Psoas muscle (tissue), 7 donors: ENCODE measurements at regions not wholly inside any gene's neighbourhood (a gene's known extent, or its start where the extent isn't known, plus 50 kb on each side); places are given as distances from the start of the nearest gene placed in this dataset.

ENCODE experiments used
- ATAC-seq, 4 donors: fragments of 200-7000 bp; cut with Tn5 transposase; one replicate each; pipeline ENCODE4 v1.9.1; 2020; ENCODE audit warnings: moderate library complexity in 3 of 4, mild to moderate bottlenecking in 2 of 4
- DNase-seq, 2 donors: peaks; one replicate each; pipeline ENCODE4 v3.0.0-alpha.2; 2020
- H3K27ac ChIP-seq: fragments of 200-600 bp; one replicate; pipeline ENCODE4 v1.8.0; 2022
- H3K27me3 ChIP-seq, 3 donors: fragments of 200-600 bp in 1 of 3; one replicate each; pipeline versions ENCODE4 v1.6.1 to v1.8.0; 2013 to 2022; ENCODE audit warnings: low read length in 2 of 3, mild to moderate bottlenecking in 2 of 3, moderate library complexity in 1 of 3; ENCODE audit not compliant: insufficient read depth in 3 of 3
- H3K36me3 ChIP-seq, 2 donors: fragments of 200-600 bp in 1 of 2; one replicate each; pipeline versions ENCODE4 v1.6.1 to v1.8.0; 2013 to 2022; ENCODE audit warnings: low read depth in 1 of 2, mild to moderate bottlenecking in 1 of 2, moderate library complexity in 1 of 2; ENCODE audit not compliant: insufficient read depth in 1 of 2
- H3K4me1 ChIP-seq: fragments of 200-600 bp; one replicate; pipeline ENCODE4 v1.8.0; 2022
- H3K4me3 ChIP-seq: fragments of 200-600 bp; one replicate; pipeline ENCODE4 v1.8.0; 2022; ENCODE audit warnings: mild to moderate bottlenecking
- H3K9me3 ChIP-seq: fragments of 200-600 bp; one replicate; pipeline ENCODE4 v1.8.0; 2022
- CTCF ChIP-seq: fragments of 200-600 bp; IDR thresholded peaks from one replicate; pipeline ENCODE4 v1.8.0; 2022; ENCODE audit warnings: antibody characterized with exemption
- WGBS, 3 donors: extraction: QIAGEN DNeasy Blood & Tissue Kit; methylation state at CpG; one replicate each; pipeline versions ENCODE4 v1.1.6 to v1.1.7; 2013; 5-methylcytosine and 5-hydroxymethylcytosine counted together
- intact Hi-C, 2 donors: fragments of 100-400 bp; cut with DNase I; formaldehyde crosslinking; loops; one replicate each; pipeline versions ENCODE4 v1.11.0 to v1.14.2; 2022
- donor health status: healthy with polysubstance abuse.
- donor health status: DM: no; HTN: no; CAD: no; lungs with moderate emphysema.
- donor health status: Bipolar disorder and iron deficiency.
- donor health status: healthy.
- donor health status: DM: yes; HTN: yes; CAD: no.
- donor health status: DM: no; HTN: no; CAD: no.
- donor health status: DM: yes; HTN: yes; CAD: no.

GRCh38 chrX:111007238-111007637, 88.8 kb upstream of the PAK3 start:
- peaks cover 0 to 32% (median 2%) of the 10 kb centered on the region in 3 donors for H3K27me3 ChIP-seq
- ATAC-seq (no peak), DNase-seq (no peak)
- no peak overlapping the region for H3K27ac ChIP-seq
- no peaks in the 10 kb centered on the region for H3K4me1 ChIP-seq
- H3K9me3 ChIP-seq, result no peaks in the 10 kb centered on the region
- WGBS, 3 donors, result 55 to 100% (median 74%) methylated on average over 1 of the region's 1 CpG
- no peaks in the 10 kb centered on the region for H3K36me3 ChIP-seq
- H3K4me3 ChIP-seq, result no peak overlapping the region
- intact Hi-C loops, result no loop called here
- no peak for TF ChIP-seq CTCF

- 60 to 88% (median 83%) methylated on average over 2 of the region's 2 CpGs for WGBS, 3 donors
- Histone ChIP-seq H3K27ac (no peak overlapping the region), H3K36me3 (no peaks in the 10 kb centered on the region), H3K27me3 (peaks cover 0 to 41% (median 2%) of the 10 kb centered on the region in 3 donors), H3K9me3 (no peaks in the 10 kb centered on the region), H3K4me3 (no peak overlapping the region), H3K4me1 (no peaks in the 10 kb centered on the region)
- intact Hi-C loops, result no loop called here
- DNase-seq (no peak), ATAC-seq (no peak)
- TF ChIP-seq CTCF, result no peak
Observed at GRCh38 chrX:111006116-111006515, 89.9 kb upstream of the PAK3 start.

- WGBS, 3 donors, result 54 to 71% (median 63%) methylated on average over 4 of the region's 4 CpGs
- intact Hi-C loops, result no loop called here
- H3K27me3 ChIP-seq, result peaks cover 0 to 43% (median 2%) of the 10 kb centered on the region in 3 donors
Observed at GRCh38 chrX:111005166-111005565, 90.8 kb upstream of the PAK3 start.

GRCh38 chrX:111003118-111003517, 92.9 kb upstream of the PAK3 start:
- no peak overlapping the region for H3K4me3 ChIP-seq
- DNase-seq (no peak), ATAC-seq (no peak)
- no peaks in the 10 kb centered on the region for H3K36me3 ChIP-seq
- intact Hi-C loops, result no loop called here
- TF ChIP-seq CTCF, result no peak
- peaks cover 0 to 39% (median 0%) of the 10 kb centered on the region in 3 donors for H3K27me3 ChIP-seq
- 69 to 85% (median 80%) methylated on average over 4 of the region's 4 CpGs for WGBS, 3 donors
- no peaks in the 10 kb centered on the region for H3K9me3 ChIP-seq
- no peaks in the 10 kb centered on the region for H3K4me1 ChIP-seq
- no peak overlapping the region for H3K27ac ChIP-seq

More at GRCh38 chrX:111005166-111005565, 90.8 kb upstream of the PAK3 start:
- Histone ChIP-seq H3K4me3 (no peak overlapping the region), H3K9me3 (no peaks in the 10 kb centered on the region), H3K36me3 (no peaks in the 10 kb centered on the region), H3K4me1 (no peaks in the 10 kb centered on the region), H3K27ac (no peak overlapping the region)
- TF ChIP-seq CTCF, result no peak
- DNase-seq (no peak), ATAC-seq (no peak)

GRCh38 chrX:110992611-110993010, 103.4 kb upstream of the PAK3 start:
- H3K27ac ChIP-seq, result no peak overlapping the region
- no peaks in the 10 kb centered on the region for H3K36me3 ChIP-seq
- no peaks in the 10 kb centered on the region for H3K4me1 ChIP-seq
- H3K4me3 ChIP-seq, result no peak overlapping the region
- ATAC-seq (no peak), DNase-seq (no peak)
- WGBS, 3 donors, result 23 to 25% (median 24%) methylated on average over 8 of the region's 8 CpGs
- H3K9me3 ChIP-seq, result no peaks in the 10 kb centered on the region
- peaks cover 0 to 15% (median 0%) of the 10 kb centered on the region in 3 donors for H3K27me3 ChIP-seq
- intact Hi-C loops, result loop anchor here in 1 of 2 donors (5.0 kb wide), 1 partner anchor 110 kb away; no protein-coding TSS in a partner anchor
- TF ChIP-seq CTCF, result peak; percentile 31
